DMS114 treated with DMSO at 0.1 percent for 48 hours (cell line): ENCODE measurements at regions not wholly inside any gene's neighbourhood (a gene's known extent, or its start where the extent isn't known, plus 50 kb on each side); places are given as distances from the start of the nearest gene placed in this dataset.

ENCODE experiments used
- DNase-seq: peaks from one replicate; lab custom pipeline; 2025; ENCODE audit not compliant: unreplicated experiment; lab: John Stamatoyannopoulos, UW

- no peak for DNase-seq
These were observed 516.2 kb downstream of the KCTD8 start for GRCh38 chr4:43932448-43932847.

DNA sequence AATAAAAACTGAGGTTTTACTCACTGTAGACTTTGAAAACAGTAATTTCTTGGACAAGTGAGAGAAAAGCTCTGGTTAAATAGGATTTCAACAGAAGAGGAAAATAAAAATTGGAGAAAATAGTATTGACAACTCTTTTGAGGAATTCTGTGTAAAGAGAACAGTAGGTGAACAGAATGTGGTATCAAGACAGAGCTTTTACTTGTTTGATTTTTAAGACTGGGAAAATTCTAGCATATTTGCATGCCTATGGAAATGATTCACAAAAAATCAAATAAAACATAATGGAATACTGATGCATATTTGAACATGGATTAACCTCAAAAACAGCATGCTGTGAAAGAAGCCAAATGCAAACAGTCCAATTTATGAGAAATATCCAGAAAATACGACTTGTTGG is 504.6 kb downstream of the KCTD8 start:
- DNase-seq, result no peak

DNA sequence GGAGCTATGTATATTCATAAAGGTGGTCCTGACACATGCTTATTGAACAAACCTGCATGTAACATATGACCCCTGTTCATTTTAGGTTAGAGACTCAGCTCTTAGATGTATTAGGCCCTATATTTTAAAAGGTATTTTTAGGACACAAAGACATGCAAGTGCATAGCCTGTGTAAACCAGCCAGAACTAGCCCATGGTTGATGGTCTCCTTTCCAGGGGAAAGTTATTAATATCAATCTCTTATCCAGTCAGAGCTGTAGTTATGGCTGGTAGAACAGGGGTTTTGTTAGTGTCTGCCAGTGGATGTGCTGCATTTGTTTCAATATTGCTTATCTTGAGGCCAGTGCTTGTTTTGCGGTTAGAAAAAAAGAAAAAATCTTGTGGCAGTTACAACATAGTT is 488.6 kb downstream of the KCTD8 start:
- no peak for DNase-seq

DNA sequence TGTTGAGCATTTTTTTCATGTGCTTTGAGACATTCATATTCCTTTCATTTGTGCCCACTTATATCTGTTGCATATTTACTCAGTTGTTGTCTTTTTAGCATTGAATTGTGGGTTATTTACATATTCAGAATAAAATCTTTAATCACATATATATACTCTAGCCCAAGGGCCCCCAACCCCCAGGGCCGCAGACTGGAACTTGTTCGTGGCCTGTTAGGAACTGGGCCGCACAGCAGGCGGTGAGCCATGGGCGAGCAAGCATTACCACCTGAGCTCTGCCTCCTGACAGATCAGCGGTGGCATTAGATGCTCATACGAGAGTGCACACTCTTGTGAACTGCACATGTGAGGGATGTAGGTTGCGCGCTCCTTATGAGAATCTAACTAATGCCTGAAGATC is 480.6 kb downstream of the KCTD8 start:
- DNase-seq, result no peak

DNA sequence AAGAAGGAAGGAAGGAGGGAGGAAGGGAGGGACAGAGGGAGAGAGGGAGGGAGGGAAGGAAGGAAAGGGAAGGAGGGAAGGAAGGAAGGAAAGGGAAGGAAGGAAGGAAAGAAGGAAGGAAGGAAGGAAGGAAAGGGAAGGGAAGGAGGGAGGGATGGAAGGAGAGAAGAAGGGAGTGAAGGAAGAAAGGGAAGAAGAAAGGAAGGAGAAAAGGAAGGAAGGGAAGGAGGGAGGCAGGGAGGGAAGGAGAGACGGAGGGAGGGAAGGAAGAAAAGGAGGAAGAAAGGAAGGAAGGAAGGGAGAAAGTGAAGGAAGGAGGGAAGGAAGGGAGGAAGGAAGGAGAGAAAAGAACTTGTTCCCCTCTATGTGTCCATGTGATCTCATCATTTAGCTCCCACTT is 465.0 kb downstream of the KCTD8 start:
- no peak for DNase-seq

DNA sequence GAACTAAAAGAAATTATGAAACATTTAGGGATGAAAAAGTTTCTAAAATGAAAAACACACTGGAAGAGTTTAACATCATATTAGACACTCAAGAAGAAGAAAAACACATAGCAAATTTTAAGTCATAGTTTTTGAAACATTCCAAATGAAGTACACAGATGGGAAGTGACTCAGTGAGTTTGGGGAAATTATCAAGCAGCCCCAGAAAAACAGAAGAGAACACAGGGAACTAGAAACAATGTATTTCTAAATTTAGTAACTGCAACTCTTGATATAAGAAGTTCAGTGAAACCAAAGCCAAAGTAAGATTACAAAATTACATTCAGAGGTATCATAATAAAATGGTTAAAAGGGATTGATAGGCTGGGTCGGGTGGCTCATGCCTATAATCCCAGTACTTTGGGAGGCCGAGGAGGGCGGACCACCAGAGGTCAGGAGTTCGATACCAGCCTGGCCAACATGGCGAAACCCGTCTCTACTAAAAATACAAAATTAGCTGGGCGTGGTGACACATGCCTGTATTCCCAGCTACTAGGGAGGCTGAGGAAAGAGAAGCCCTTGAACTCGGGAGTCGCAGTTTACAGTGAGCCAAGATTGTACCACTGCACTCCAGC is 461.2 kb downstream of the KCTD8 start:
- no peak for DNase-seq

DNA sequence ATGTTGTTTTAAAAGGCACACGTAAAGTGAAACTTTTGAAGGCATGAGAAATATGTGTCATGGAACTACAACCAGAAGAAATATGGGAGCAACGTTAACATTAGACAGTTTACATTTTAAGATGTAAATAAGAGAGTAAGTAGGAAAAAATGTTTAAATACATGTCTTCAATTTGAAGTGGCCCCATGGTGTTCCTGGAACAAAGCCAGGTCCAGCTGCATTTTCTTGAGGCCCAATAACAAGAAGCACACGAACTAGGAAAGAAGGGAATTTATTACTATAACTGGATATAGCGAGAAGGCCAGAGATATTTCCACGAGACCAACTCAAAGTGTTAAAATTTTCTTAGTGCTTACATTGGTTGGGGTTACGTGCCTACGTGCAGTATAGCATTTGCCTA is 458.1 kb downstream of the KCTD8 start:
- no peak for DNase-seq

DNA sequence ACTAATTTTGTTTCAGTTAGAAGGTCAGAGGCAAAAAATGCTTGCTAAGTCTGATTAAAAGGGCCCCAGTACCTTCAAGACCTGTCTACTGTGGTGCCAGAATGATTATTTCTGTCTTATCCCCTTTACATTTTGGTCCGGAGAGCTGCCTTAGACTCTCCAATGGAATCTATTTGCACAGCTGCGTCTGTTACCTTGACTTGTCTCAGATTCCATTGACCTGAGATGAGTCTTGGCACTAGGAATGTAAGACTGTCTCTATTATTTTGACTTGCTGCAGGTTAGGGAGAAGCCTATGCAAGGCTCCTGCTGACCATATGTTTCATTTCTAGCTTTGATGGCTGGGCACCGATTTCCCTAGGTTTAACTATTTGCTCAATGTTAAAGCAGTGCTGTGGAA is 457.6 kb downstream of the KCTD8 start:
- no peak for DNase-seq

DNA sequence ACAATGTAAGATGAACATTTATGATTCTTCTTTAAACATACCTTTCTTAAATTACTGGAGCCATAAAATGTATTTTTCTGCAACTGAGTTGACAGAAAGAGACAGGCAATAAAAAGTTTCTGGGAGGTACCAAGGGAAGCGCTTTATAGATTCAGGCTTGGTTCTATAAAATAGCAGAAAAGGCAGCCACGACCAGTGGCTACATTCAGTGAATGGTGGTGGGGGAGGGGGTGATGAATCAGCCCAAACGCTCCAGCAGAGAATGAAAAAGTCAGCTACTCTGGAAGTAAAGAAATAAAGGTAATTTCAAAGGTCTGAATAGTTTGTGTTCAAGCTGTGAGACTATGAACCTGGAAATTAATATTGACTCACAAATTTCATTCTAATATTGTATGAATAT is 456.1 kb downstream of the KCTD8 start:
- DNase-seq, result no peak

DNA sequence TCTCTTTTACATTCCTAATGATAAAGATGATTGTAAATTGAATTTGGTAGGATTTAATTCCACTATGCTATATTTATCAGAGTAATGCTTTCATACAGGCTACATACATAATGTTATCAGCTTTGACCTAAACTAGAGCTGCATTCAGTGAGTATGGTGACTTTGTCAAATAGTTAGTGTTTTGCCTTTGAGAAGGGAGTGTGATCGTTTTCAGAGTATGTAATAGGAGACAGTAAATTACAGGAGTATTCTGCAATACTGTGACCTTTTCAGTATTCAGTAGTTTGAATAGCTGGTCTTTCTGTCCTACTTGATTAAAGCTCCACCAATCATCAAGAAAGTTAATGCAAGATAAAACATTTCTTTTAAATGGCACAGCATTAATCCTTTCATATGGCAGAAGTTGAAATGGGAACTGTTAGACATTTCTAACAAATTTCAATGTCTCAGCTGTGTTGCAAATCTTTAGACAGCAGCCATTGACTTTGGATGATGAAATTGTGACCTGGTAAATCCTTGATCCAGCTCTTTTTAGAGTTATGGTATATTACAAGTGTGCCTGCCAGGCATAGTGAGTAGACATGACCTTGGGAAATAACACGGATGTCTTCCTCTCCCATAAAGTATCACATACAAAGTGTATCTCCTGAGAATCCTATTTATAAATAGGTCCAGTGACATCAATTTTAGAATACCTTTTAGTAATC is 455.3 kb downstream of the KCTD8 start:
- no peak for DNase-seq

GRCh38 chr4:43999669-44000068 is 448.9 kb downstream of the KCTD8 start:
- DNase-seq, result no peak

DNA sequence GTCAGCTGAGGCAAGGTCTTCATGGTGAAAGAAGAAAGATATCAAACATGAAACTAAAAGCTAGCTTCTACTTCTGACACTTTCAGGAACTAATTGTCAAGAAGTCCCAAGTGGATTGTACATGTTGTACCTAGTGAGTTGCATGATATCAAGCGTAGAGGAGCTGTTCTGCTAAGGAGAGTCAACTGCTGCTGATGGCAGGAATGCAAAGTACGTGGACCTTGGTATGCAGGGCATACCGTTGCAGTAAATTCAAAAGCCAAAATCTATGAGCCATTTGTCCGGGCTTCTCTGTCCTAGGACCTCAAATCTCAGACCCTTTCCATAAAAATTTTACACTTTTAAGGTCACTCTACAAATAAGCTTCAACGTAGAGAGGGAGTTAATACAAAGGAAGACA is 446.2 kb downstream of the KCTD8 start:
- no peak for DNase-seq

DNA sequence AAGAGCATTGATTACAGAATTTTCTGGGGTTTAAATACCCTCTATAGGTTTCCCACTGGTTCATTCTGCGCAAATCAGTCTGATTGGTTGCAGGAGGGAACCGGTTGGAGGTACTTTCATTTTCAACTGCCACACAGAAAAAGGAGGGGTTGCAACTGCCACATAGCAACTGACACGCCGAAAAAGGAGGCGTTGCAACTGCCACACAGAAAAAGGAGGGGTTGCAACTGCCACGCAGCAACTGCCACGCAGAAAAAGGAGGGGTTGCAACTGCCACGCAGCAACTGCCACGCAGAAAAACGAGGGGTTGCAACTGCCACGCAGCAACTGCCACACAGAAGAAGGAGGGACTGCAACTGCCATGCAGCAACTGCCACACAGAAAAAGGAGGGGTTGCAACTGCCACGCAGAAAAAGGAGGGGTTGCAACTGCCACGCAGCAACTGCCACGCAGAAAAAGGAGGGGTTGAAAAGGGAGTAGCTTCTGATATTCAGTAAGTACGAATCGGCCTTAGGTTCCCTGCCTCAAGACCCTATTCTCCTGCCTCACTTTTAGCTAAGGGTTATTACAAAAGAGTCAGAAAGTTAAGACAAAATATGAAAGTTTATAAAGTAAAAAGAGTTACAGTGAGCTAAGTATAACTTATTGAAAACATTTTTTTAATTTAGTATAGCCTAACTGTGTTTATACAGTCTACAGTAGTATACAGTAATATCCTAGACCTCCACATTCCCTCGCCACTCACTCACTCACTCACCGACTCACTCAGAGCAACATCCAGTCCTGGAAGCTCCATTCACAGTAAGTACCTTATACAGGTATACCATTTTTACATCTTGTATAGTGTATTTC is 431.8 kb downstream of the KCTD8 start:
- no peak for DNase-seq

DNA sequence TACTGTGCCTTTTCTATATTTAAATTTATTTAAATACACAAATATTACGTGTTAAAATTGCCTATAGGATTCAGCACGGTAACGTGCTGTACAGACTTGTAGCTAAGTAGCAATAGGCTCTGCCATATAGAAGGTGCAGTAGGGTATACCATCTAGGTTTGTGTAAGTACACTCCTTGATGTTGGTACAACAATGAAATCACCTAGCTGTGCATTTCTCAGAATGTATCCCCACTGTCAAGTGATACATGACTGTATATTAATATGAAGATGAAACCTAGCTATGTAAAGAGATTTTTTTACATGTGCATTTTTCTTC is 431.2 kb downstream of the KCTD8 start:
- no peak for DNase-seq

DNA sequence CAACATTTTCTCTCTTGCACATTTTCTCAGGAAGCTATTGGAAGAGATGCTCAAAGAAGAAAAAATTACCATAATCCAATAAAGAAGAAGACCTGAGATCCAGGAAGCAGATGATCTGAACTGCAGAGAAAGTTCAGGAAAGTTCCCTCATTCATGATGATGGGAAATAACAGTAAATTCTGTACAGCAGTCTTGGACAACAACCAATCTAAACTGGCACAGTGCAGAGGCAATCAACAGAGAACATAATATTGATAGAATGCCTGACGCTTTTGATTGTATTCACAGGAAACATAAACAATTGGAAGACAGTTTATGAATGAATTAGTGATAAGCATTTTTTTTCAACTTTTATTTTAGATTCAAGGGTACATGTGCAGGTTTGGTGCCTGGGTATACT is 428.9 kb downstream of the KCTD8 start:
- no peak for DNase-seq

DNA sequence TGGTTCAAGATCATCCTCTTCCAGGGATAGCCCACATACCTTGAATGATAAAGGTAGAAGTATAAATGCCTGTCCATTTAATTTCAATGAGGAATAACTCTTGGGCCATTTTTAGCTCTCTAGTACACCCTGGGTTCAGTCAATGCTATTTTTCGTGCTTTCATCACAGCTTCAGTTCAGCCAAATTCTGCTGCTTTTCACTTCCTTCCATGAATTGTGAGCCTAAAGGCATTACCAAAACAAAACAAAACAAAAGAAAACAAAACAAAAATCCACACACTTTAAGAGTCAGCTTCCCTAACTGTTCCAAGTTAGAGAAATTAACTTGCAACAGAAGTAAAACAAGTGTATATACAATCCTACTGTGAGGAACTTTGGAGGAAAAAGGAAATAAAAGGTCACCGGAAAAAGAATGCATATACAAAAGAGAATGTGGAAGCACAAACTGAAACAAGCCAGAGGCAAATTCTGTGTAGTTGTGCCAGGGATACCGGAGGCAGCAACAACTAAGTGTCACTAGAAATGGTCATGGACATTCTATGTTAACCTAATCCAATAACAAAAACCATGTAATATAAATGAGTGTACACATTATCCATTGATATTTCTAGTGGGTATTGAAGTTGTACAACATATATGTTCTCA is 423.1 kb downstream of the KCTD8 start:
- no peak for DNase-seq

- no peak for DNase-seq
These were observed 409.8 kb downstream of the KCTD8 start for GRCh38 chr4:44038811-44039210.

- no peak for DNase-seq
These were observed 402.1 kb downstream of the KCTD8 start for GRCh38 chr4:44046491-44046890.

- DNase-seq, result no peak
These were observed 391.9 kb downstream of the KCTD8 start for GRCh38 chr4:44056721-44057151.

- DNase-seq, result no peak
These were observed 377.8 kb downstream of the KCTD8 start for GRCh38 chr4:44070843-44071242.
